Endodermal cell (in vitro differentiated cells): ENCODE measurements at regions not wholly inside any gene's neighbourhood (a gene's known extent, or its start where the extent isn't known, plus 50 kb on each side); places are given as distances from the start of the nearest gene placed in this dataset.

Source experiments
- DNase-seq: peaks from one replicate; pipeline ENCODE4 v3.0.0-alpha.2; 2017
- H3K27ac ChIP-seq: 2 replicates; pipeline ENCODE4 v1.5.1; 2013; ENCODE audit warnings: mild to moderate bottlenecking, low read depth, low read length, moderate library complexity
- H3K27me3 ChIP-seq: 2 replicates; pipeline ENCODE4 v1.6.1; 2013; ENCODE audit warnings: mild to moderate bottlenecking, low read length, moderate library complexity; ENCODE audit not compliant: insufficient read depth, control insufficient read depth, poor library complexity, severe bottlenecking
- H3K36me3 ChIP-seq: 2 replicates; pipeline ENCODE4 v1.7.0; 2013; ENCODE audit warnings: mild to moderate bottlenecking, low read length, moderate library complexity; ENCODE audit not compliant: control insufficient read depth, insufficient read depth
- H3K4me1 ChIP-seq: one replicate; pipeline ENCODE4 v1.7.0; 2013; ENCODE audit warnings: low read length; ENCODE audit not compliant: control insufficient read depth, insufficient read depth
- H3K4me3 ChIP-seq: 2 replicates; pipeline ENCODE4 v1.5.1; 2013; ENCODE audit warnings: mild to moderate bottlenecking, low read length, moderate library complexity
- H3K9ac ChIP-seq: 2 replicates; pipeline ENCODE4 v1.6.1; 2013; ENCODE audit warnings: mild to moderate bottlenecking, low read length, moderate library complexity; ENCODE audit not compliant: poor library complexity, severe bottlenecking; ENCODE audit errors: extremely low read depth
- H3K9me3 ChIP-seq: 2 replicates; pipeline ENCODE4 v1.6.1; 2013; ENCODE audit warnings: mild to moderate bottlenecking, low read length, moderate library complexity; ENCODE audit not compliant: control insufficient read depth
- H3K27ac Mint-ChIP-seq: 2 replicates; pipeline ENCODE4 v1.8.0; 2020; ENCODE audit warnings: mixed read lengths
- H3K27me3 Mint-ChIP-seq: 2 replicates; pipeline ENCODE4 v1.8.0; 2021; ENCODE audit warnings: mild to moderate bottlenecking, mixed read lengths; ENCODE audit not compliant: insufficient read depth
- H3K36me3 Mint-ChIP-seq: 2 replicates; pipeline ENCODE4 v1.8.0; 2020; ENCODE audit warnings: low read depth, mixed read lengths
- H3K4me1 Mint-ChIP-seq: 2 replicates; pipeline ENCODE4 v1.8.0; 2020; ENCODE audit warnings: mixed read lengths
- H3K4me3 Mint-ChIP-seq: 2 replicates; pipeline ENCODE4 v1.8.0; 2020; ENCODE audit warnings: mild to moderate bottlenecking, moderate library complexity, mixed read lengths
- H3K9me3 Mint-ChIP-seq: 2 replicates; pipeline ENCODE4 v1.8.0; 2020; ENCODE audit warnings: mild to moderate bottlenecking, mixed read lengths
- WGBS, 2 experiments: methylation state at CpG; one replicate each; pipeline versions ENCODE4 v1.1.5 to v1.1.7; 2013; ENCODE audit warnings: missing lambda C conversion rate in 2 of 2, mixed read lengths in 1 of 2; ENCODE audit not compliant: insufficient coverage in 1 of 2, insufficient read length in 1 of 2; 5-methylcytosine and 5-hydroxymethylcytosine counted together
- TF ChIP-seq, protein P1 (sequence below): fragments of 200-600 bp; sonication (generic); conservative IDR thresholded peaks from 2 replicates; pipeline ENCODE4 v1.5.0; 2021; ENCODE audit warnings: antibody characterized with exemption, mild to moderate bottlenecking

DNA sequence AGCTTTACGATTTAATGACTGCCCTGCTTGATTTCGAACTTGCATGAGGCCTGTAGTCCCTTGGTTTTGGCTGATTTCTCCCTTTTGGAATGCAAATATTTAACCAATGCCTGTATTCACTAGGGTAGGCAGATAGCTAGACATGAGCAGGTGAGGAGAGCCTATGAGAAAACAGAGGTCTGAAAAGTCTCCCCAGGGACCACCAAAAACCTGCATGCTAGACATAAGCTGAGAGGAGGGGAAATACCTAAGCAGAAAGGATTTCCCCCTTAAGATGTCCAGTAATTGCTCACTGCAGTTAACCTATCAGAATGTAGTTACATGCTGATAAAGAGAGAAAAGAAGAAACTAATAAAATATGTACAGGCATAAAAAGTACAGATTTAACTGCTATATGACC lies 667.4 kb upstream of the SEMA6A start:
- TF ChIP-seq, protein P1, sequence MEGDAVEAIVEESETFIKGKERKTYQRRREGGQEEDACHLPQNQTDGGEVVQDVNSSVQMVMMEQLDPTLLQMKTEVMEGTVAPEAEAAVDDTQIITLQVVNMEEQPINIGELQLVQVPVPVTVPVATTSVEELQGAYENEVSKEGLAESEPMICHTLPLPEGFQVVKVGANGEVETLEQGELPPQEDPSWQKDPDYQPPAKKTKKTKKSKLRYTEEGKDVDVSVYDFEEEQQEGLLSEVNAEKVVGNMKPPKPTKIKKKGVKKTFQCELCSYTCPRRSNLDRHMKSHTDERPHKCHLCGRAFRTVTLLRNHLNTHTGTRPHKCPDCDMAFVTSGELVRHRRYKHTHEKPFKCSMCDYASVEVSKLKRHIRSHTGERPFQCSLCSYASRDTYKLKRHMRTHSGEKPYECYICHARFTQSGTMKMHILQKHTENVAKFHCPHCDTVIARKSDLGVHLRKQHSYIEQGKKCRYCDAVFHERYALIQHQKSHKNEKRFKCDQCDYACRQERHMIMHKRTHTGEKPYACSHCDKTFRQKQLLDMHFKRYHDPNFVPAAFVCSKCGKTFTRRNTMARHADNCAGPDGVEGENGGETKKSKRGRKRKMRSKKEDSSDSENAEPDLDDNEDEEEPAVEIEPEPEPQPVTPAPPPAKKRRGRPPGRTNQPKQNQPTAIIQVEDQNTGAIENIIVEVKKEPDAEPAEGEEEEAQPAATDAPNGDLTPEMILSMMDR = no peak
- no peak overlapping the region for H3K9ac ChIP-seq

DNA sequence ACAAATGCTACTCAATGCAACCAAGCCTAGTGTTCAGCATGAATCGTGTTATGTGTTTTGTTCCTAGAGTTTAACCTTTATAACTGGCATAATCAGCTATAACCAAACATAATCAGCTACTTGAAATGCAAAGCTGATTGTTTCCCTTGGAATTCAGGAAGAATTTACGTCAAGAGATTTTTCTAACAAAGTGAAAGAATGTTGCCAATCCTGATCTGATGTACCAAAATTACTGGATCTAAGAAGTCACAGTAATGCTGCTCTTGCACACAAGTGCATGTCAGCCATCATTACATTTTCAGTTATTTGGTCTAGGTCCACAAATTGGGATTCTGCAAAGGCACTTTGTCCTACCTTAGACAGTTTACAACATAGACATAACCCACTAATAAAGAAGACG lies 662.3 kb upstream of the SEMA6A start:
- Histone ChIP-seq H3K9ac (no peak overlapping the region), H3K27me3 (no peaks in the 10 kb centered on the region), H3K9me3 (peaks cover 14% of the 10 kb centered on the region), H3K36me3 (no peaks in the 10 kb centered on the region), H3K27ac (no peak overlapping the region), H3K4me1 (no peaks in the 10 kb centered on the region), H3K4me3 (no peak overlapping the region)
- 86 to 91% methylated on average over 2 of the region's 3 CpGs for WGBS, 2 experiments
- TF ChIP-seq, protein P1 = no peak
- Mint-ChIP-seq H3K4me3 (no peak overlapping the region), H3K27ac (no peak overlapping the region), H3K4me1 (peaks cover 14% of the 10 kb centered on the region), H3K27me3 (no peaks in the 10 kb centered on the region), H3K36me3 (peaks cover 3% of the 10 kb centered on the region), H3K9me3 (peaks cover 19% of the 10 kb centered on the region)
- DNase-seq = no peak

More for the DNA sequence above, 667.4 kb upstream of the SEMA6A start:
- Histone ChIP-seq H3K27ac (no peak overlapping the region), H3K4me3 (no peak overlapping the region), H3K27me3 (no peaks in the 10 kb centered on the region), H3K4me1 (no peaks in the 10 kb centered on the region), H3K9me3 (peaks cover 16% of the 10 kb centered on the region), H3K36me3 (no peaks in the 10 kb centered on the region)
- Mint-ChIP-seq H3K9me3 (peaks cover 24% of the 10 kb centered on the region), H3K27me3 (peaks cover 2% of the 10 kb centered on the region), H3K36me3 (peaks cover 3% of the 10 kb centered on the region), H3K4me3 (no peak overlapping the region), H3K4me1 (peaks cover 20% of the 10 kb centered on the region), H3K27ac (no peak overlapping the region)
- 50 to 77% methylated on average over 1 to 2 of the region's 2 CpGs for WGBS, 2 experiments
- no peak for DNase-seq

DNA sequence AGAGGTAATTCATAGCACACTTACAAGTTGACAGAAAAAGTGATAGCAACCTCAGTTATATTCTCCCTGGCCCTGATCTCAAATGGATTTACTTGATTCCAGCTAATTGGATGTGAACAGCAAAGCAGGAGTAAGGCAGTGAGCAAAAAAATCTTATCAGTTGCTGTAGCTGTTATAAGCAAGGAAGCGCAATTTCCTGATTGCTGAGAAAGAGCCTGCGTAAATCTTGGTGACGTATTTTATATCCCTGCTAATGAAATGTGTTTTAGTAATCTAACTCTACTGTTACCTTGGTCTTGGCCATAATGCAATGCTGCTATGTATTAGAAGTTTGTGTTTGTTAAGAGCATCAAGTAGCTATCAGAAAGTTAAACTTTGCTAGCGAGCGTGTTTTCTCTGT lies 661.2 kb upstream of the SEMA6A start:
- H3K9me3 Mint-ChIP-seq = peaks cover 8% of the 10 kb centered on the region
- H3K27me3 ChIP-seq = no peaks in the 10 kb centered on the region
- no peaks in the 10 kb centered on the region for H3K36me3 ChIP-seq
- H3K4me3 Mint-ChIP-seq = no peak overlapping the region
- H3K27me3 Mint-ChIP-seq = no peaks in the 10 kb centered on the region
- no peak for DNase-seq
- 96 to 100% methylated on average over 5 of the region's 5 CpGs for WGBS, 2 experiments
- no peak overlapping the region for H3K27ac Mint-ChIP-seq
- H3K4me1 ChIP-seq = no peaks in the 10 kb centered on the region
- peaks cover 15% of the 10 kb centered on the region for H3K4me1 Mint-ChIP-seq
- no peak overlapping the region for H3K4me3 ChIP-seq
- no peak overlapping the region for H3K27ac ChIP-seq
- no peak overlapping the region for H3K9ac ChIP-seq
- TF ChIP-seq, protein P1 = no peak
- peaks cover 2% of the 10 kb centered on the region for H3K36me3 Mint-ChIP-seq
- H3K9me3 ChIP-seq = peaks cover 2% of the 10 kb centered on the region
